HUES48 (cell line): ENCODE measurements at regions not wholly inside any gene's neighbourhood (a gene's known extent, or its start where the extent isn't known, plus 50 kb on each side); places are given as distances from the start of the nearest gene placed in this dataset.

Source experiments
- H3K27ac ChIP-seq: one replicate; pipeline ENCODE4 v1.7.0; 2013; ENCODE audit warnings: low read depth, low read length, inconsistent platforms
- H3K27me3 ChIP-seq: 2 replicates; pipeline ENCODE4 v1.6.1; 2013; ENCODE audit warnings: mild to moderate bottlenecking, low read length; ENCODE audit not compliant: control insufficient read depth, insufficient read depth
- H3K36me3 ChIP-seq: 2 replicates; pipeline ENCODE4 v1.6.1; 2013; ENCODE audit warnings: low read length; ENCODE audit not compliant: control insufficient read depth, insufficient read depth
- H3K4me1 ChIP-seq: 2 replicates; pipeline ENCODE4 v1.6.1; 2013; ENCODE audit warnings: mild to moderate bottlenecking, low read length; ENCODE audit not compliant: control insufficient read depth, insufficient read depth
- H3K4me3 ChIP-seq: 2 replicates; pipeline ENCODE4 v1.5.1; 2013; ENCODE audit warnings: mild to moderate bottlenecking, low read depth, low read length
- H3K9ac ChIP-seq: 2 replicates; pipeline ENCODE4 v1.6.1; 2013; ENCODE audit warnings: mild to moderate bottlenecking, low read depth, low read length, moderate library complexity
- H3K9me3 ChIP-seq: 2 replicates; pipeline ENCODE4 v1.6.1; 2013; ENCODE audit warnings: low read length; ENCODE audit not compliant: control insufficient read depth, insufficient read depth

GRCh38 chr3:75049533-75049932 lies 435.1 kb upstream of the CNTN3 start:
- Histone ChIP-seq H3K27me3 (no peaks in the 10 kb centered on the region), H3K36me3 (no peaks in the 10 kb centered on the region), H3K9me3 (peaks cover 21% of the 10 kb centered on the region), H3K4me3 (no peak overlapping the region), H3K9ac (no peak overlapping the region), H3K27ac (no peak overlapping the region), H3K4me1 (no peaks in the 10 kb centered on the region)

DNA sequence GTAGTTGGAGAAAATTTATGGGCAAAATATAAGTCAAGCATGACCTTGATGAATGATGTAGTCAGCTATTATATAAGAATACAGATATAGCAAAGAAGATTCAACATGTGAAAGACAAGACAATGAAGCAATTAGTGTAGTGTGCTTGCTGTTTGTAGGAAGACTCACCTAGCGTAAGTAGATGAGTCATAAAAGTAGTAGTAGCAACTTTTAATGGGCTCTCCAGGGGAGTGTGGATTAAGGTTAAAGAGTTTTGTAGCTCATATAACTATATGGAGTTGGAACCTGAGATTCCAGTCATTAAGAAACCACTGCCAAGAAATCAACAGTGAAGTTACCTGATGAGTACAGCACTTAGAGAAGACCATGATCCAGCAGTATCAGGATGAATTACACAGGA lies 444.7 kb upstream of the CNTN3 start:
- no peaks in the 10 kb centered on the region for H3K27me3 ChIP-seq
- peaks cover 8% of the 10 kb centered on the region for H3K4me1 ChIP-seq
- no peak overlapping the region for H3K9ac ChIP-seq
- H3K27ac ChIP-seq, result no peak overlapping the region
- H3K4me3 ChIP-seq, result no peak overlapping the region
- H3K36me3 ChIP-seq, result no peaks in the 10 kb centered on the region
- H3K9me3 ChIP-seq, result no peaks in the 10 kb centered on the region

DNA sequence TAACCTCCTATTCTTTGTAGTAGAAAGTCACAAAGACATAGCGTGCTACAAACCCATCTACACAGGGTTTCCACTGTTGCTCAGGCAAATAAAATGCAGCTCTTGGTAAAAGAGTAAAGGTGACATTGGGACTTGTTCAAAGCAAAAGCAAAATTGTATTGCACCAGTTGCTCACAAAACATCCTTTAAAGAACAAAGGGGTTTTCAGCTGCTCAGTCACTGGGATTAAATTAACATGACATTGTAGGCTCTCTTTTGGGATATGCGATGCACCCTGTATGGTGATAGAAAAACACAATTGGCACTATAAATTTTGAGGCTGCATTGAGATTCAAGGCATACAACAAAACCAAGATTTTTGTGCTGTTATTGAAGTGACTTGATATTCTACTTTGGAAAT lies 447.3 kb upstream of the CNTN3 start:
- H3K27ac ChIP-seq, result no peak overlapping the region
- no peak overlapping the region for H3K9ac ChIP-seq
- no peaks in the 10 kb centered on the region for H3K36me3 ChIP-seq
- H3K4me1 ChIP-seq, result peaks cover 8% of the 10 kb centered on the region
- H3K9me3 ChIP-seq, result peaks cover 6% of the 10 kb centered on the region; the same call in 1 of the 2 replicates
- no peak overlapping the region for H3K4me3 ChIP-seq
- H3K27me3 ChIP-seq, result no peaks in the 10 kb centered on the region

- H3K27me3 ChIP-seq, result no peaks in the 10 kb centered on the region
- no peak overlapping the region for H3K27ac ChIP-seq
- no peaks in the 10 kb centered on the region for H3K9me3 ChIP-seq
- H3K4me1 ChIP-seq, result no peaks in the 10 kb centered on the region
- H3K4me3 ChIP-seq, result no peak overlapping the region
- H3K9ac ChIP-seq, result no peak overlapping the region
- no peaks in the 10 kb centered on the region for H3K36me3 ChIP-seq
Observed at GRCh38 chr3:75075158-75075557, 460.7 kb upstream of the CNTN3 start.

GRCh38 chr3:75076481-75076880 lies 462.0 kb upstream of the CNTN3 start:
- no peaks in the 10 kb centered on the region for H3K9me3 ChIP-seq
- H3K4me1 ChIP-seq, result no peaks in the 10 kb centered on the region
- no peak overlapping the region for H3K27ac ChIP-seq
- H3K27me3 ChIP-seq, result no peaks in the 10 kb centered on the region
- no peak overlapping the region for H3K9ac ChIP-seq
- H3K4me3 ChIP-seq, result no peak overlapping the region
- no peaks in the 10 kb centered on the region for H3K36me3 ChIP-seq

DNA sequence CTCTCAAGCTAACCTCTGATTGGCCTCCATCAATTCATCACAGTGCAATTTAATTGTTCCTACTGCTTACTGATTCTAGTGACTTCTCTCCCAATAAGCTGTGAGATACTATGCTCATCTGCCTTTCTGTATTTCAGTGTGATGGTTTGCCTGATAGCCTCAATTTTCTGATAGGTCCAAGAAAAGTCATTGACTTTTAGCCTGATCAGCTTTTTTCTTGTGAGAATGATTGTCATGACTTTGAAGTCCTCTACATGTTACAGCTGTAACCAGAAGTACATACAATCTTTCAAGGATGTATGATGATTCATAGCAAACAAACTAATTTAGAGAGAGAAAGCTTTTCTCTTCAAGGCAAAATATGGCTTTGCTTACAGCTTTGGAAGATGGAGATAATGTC lies 463.8 kb upstream of the CNTN3 start:
- Histone ChIP-seq H3K9ac (no peak overlapping the region), H3K4me3 (no peak overlapping the region)

DNA sequence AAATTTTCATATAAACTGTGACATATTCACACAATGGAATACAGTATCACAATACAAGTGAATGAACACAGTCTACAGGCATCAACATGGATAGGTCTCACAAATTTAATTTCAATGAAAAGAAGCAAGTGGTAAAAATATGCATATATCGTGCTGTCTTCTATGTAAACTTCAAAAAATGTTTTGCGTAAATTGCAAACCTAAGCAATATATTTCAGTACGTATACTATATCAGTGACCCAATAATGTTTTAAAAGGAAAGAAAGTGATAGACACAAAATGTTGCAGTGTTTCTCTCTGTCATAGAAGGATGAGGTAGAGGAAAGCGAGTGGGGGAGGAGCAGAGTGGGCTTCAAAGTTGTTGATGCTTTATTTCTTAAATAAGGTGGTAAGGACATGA lies 468.4 kb upstream of the CNTN3 start:
- no peaks in the 10 kb centered on the region for H3K27me3 ChIP-seq
- H3K9me3 ChIP-seq, result no peaks in the 10 kb centered on the region
- no peak overlapping the region for H3K9ac ChIP-seq
- no peaks in the 10 kb centered on the region for H3K4me1 ChIP-seq
- H3K27ac ChIP-seq, result no peak overlapping the region
- H3K4me3 ChIP-seq, result no peak overlapping the region
- no peaks in the 10 kb centered on the region for H3K36me3 ChIP-seq

More for the DNA sequence above, 463.8 kb upstream of the CNTN3 start:
- Histone ChIP-seq H3K9me3 (no peaks in the 10 kb centered on the region), H3K36me3 (no peaks in the 10 kb centered on the region), H3K27ac (no peak overlapping the region), H3K27me3 (no peaks in the 10 kb centered on the region), H3K4me1 (no peaks in the 10 kb centered on the region)

GRCh38 chr3:75089841-75090240 lies 475.4 kb upstream of the CNTN3 start:
- Histone ChIP-seq H3K9me3 (no peaks in the 10 kb centered on the region), H3K36me3 (no peaks in the 10 kb centered on the region), H3K9ac (no peak overlapping the region), H3K4me3 (no peak overlapping the region), H3K4me1 (no peaks in the 10 kb centered on the region), H3K27ac (no peak overlapping the region), H3K27me3 (no peaks in the 10 kb centered on the region)

DNA sequence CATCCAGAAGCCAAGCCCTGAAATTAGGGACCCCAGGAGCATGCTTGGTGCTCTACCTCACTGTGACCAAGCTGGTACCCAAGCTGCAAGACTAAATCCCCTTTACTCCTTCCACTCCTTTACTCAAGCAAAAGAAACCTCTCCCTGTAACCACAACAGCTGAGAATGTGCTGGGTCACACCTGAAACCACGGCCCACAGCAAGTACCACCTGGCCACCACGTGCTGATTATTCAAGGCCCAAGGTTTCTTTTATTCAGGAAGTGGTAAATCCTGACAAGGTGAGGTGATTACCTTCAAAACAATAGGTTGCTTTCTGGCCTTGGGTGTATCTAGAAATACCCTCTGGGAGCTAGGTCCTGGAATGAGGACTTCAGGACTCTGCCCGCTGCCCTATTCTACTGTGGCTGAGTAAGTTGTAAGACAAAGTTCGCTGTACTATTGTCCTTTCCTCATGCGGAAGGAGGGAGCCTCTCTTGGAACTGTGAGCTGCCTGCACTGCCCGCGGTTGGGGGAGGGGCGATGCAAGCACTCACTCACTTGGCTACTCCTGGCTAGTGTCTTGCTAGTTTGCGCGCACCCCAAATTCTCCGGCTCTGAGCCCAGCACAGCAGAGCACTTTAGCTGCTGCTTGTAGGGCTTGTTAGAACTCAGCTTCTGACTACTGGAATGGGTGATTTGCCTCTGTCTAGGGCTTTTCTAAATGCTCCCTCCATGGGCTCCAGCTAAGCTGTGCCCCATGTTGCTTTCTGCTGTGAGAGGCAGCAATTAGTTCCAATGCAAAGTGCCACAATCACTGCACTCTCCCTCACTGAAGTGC lies 487.1 kb upstream of the CNTN3 start:
- Histone ChIP-seq H3K4me3 (no peak overlapping the region), H3K27me3 (no peaks in the 10 kb centered on the region), H3K4me1 (peaks cover 13% of the 10 kb centered on the region; the same call in 1 of the 2 replicates), H3K36me3 (no peaks in the 10 kb centered on the region), H3K9ac (no peak overlapping the region), H3K9me3 (peaks cover 8% of the 10 kb centered on the region; the same call in 1 of the 2 replicates), H3K27ac (no peak overlapping the region)

DNA sequence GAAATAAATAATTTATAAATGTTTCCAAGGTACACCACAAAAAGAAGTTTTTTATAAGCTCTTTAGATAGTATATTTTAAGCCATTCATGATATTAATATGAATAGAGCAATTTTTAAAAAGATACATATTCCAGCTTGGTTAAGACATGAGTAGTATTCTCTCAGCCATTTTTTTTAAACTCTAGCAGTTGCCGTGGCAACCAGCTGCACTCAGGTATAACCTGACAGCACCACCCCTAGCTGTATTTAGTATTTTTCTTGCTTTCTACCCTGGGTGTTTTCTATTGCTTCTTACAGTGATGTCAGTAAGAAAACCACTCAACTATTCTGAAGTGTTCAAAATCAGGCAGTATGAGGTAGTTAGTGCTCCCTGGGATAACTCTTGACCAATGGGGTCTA lies 496.3 kb upstream of the CNTN3 start:
- H3K9me3 ChIP-seq, result no peaks in the 10 kb centered on the region
- H3K27me3 ChIP-seq, result no peaks in the 10 kb centered on the region
- H3K9ac ChIP-seq, result no peak overlapping the region
- no peaks in the 10 kb centered on the region for H3K4me1 ChIP-seq
- H3K27ac ChIP-seq, result no peak overlapping the region
- no peaks in the 10 kb centered on the region for H3K36me3 ChIP-seq
- no peak overlapping the region for H3K4me3 ChIP-seq

DNA sequence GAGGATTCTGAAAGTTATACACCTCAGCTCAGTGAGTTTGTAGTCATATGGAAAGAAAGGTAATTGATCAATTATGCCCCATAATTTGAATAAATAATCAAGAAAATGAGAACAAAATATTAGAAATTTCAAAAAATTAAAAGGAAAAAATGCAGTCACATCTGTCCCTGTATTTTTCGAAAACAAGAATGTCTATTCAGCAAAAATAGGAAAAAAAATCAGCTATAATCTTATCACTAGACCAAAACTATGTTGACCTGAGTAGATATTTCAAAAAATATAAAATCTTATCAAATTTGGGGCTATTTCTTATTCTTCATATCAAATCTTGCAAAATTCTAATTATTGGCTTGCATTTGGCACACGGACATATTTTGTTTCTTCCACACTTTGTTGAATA lies 501.2 kb upstream of the CNTN3 start:
- Histone ChIP-seq H3K27me3 (no peaks in the 10 kb centered on the region), H3K4me3 (no peak overlapping the region), H3K27ac (no peak overlapping the region), H3K9me3 (no peaks in the 10 kb centered on the region), H3K9ac (no peak overlapping the region), H3K36me3 (no peaks in the 10 kb centered on the region), H3K4me1 (no peaks in the 10 kb centered on the region)
